AG04449 (cell line): ENCODE measurements at regions not wholly inside any gene's neighbourhood (a gene's known extent, or its start where the extent isn't known, plus 50 kb on each side); places are given as distances from the start of the nearest gene placed in this dataset.

Source experiments
- CTCF ChIA-PET: fragments of 350-600 bp; formaldehyde crosslinking; extraction: SDS; loops from one replicate; lab custom pipeline; 2021; ENCODE audit warnings: antibody characterized with exemption; lab: Yijun Ruan, JAX
- POLR2A ChIA-PET: fragments of 400-600, 350-600 bp; formaldehyde crosslinking; extraction: SDS; loops from one replicate; lab custom pipeline; 2020; ENCODE audit warnings: antibody characterized with exemption, inconsistent platforms; lab: Yijun Ruan, JAX
- DNase-seq: peaks from one replicate; pipeline ENCODE4 v3.0.0-alpha.2; 2010; ENCODE audit warnings: low read depth, low spot score
- H3K4me3 ChIP-seq: 2 replicates; pipeline ENCODE4 v1.5.1; 2011; ENCODE audit warnings: low read depth, mild to moderate bottlenecking, control low read depth, low read length
- TF ChIP-seq, protein P1 (sequence below): IDR thresholded peaks from one replicate; pipeline ENCODE4 v1.5.1; 2011; ENCODE audit warnings: mild to moderate bottlenecking, moderate library complexity, low read length, control low read depth, inconsistent platforms; ENCODE audit not compliant: insufficient read depth; ENCODE audit errors: missing control alignments

GRCh38 chr3:150148227-150148626, 177.5 kb upstream of the PFN2 start:
- POLR2A ChIA-PET = interaction anchor here (0.6 to 3.1 kb wide), 4 partner anchors 30 to 177 kb away, joined by 3 to 16 read pairs (median 6); partner anchors contain the start of gene PFN2
- no peak overlapping the region for H3K4me3 ChIP-seq
- CTCF ChIA-PET = interaction anchor here (1.0 to 3.7 kb wide), 6 partner anchors 12 to 212 kb away, joined by 3 to 19 read pairs (median 4); no protein-coding TSS in a partner anchor
- TF ChIP-seq, protein P1, sequence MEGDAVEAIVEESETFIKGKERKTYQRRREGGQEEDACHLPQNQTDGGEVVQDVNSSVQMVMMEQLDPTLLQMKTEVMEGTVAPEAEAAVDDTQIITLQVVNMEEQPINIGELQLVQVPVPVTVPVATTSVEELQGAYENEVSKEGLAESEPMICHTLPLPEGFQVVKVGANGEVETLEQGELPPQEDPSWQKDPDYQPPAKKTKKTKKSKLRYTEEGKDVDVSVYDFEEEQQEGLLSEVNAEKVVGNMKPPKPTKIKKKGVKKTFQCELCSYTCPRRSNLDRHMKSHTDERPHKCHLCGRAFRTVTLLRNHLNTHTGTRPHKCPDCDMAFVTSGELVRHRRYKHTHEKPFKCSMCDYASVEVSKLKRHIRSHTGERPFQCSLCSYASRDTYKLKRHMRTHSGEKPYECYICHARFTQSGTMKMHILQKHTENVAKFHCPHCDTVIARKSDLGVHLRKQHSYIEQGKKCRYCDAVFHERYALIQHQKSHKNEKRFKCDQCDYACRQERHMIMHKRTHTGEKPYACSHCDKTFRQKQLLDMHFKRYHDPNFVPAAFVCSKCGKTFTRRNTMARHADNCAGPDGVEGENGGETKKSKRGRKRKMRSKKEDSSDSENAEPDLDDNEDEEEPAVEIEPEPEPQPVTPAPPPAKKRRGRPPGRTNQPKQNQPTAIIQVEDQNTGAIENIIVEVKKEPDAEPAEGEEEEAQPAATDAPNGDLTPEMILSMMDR = no peak
- DNase-seq = no peak

DNA sequence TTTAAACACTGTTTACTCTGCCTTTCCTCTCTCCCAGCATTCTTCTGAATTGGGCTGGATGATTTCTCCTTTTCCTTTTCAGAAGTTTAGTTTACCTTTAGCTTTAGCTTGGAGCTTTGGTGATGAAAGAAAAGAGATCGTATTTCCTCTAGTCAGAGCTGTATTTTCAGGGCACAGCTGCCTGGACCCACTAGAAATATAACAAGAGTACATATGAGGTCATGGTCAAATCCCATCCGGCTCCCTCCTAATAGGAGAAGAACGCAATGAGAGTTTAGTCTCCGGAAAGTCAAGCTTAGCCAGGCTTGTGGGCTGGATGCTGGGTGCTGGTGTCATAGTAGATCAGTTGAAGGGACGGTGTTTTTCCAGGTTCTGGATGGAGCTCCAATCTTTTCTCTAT, 177.1 kb upstream of the PFN2 start:
- DNase-seq = no peak
- TF ChIP-seq, protein P1 = no peak
- CTCF ChIA-PET = interaction anchor here (1.0 to 3.7 kb wide), 4 partner anchors 31 to 181 kb away, joined by 3 to 19 read pairs (median 10); no protein-coding TSS in a partner anchor
- peak overlapping the region; percentile 13; the same call in 1 of the 2 replicates for H3K4me3 ChIP-seq
- POLR2A ChIA-PET = interaction anchor here (0.5 to 3.1 kb wide), 7 partner anchors 18 to 224 kb away, joined by 3 to 16 read pairs (median 3); partner anchors contain the start of gene PFN2

DNA sequence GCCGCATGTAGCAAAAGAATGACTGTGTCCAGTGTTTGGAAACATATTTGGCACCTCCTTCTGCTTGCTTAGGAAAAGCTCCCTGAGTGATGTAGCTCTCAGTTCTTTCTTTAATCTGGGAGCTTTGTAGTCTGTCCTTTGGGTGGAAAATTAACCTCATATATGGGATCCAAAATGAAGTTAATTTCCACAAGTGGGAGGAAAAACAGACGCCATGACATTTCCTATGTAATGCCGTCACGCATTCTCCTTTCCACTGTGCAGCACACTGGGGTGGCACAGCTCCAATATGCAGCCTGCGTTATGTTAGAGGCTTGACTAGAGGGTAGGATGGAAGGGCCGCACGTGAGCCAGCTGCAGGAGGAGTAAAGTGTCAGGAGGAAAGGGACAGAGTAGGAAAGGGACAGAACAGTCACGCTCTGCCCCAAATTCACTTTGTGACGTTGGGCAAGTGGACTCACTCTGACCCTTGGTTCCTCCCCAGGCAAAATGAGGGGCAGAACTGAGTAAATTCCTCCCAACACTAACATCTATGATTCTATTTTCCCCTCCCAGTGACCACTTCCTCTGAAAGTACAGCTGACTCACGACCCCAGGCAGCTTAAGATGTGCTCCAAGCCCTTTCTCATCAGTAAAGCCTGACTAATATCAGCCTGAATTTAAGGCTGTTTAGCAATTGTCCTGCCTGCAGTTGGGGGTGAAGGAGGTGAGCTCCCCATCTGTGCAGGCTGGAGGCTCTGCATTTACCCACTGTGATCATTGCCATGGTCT, 176.5 kb upstream of the PFN2 start:
- ChIA-PET CTCF (interaction anchor here (1.0 to 3.7 kb wide), 5 partner anchors 30 to 180 kb away, joined by 3 to 19 read pairs (median 5); no protein-coding TSS in a partner anchor), POLR2A (interaction anchor here (0.5 to 3.1 kb wide), 6 partner anchors 18 to 225 kb away, joined by 3 to 16 read pairs (median 3); partner anchors contain the start of gene PFN2)
- TF ChIP-seq, protein P1 = no peak
- peak overlapping the region; percentile 13; the same call in 1 of the 2 replicates for H3K4me3 ChIP-seq
- peak; percentile 69 for DNase-seq

GRCh38 chr3:150145659-150146058, 175.0 kb upstream of the PFN2 start:
- H3K4me3 ChIP-seq = no peak overlapping the region
- TF ChIP-seq, protein P1 = no peak
- no peak for DNase-seq
- ChIA-PET CTCF (interaction anchor here (1.3 to 3.7 kb wide), 3 partner anchors 33 to 179 kb away, joined by 5 to 19 read pairs (median 16); no protein-coding TSS in a partner anchor), POLR2A (no interaction called here)

DNA sequence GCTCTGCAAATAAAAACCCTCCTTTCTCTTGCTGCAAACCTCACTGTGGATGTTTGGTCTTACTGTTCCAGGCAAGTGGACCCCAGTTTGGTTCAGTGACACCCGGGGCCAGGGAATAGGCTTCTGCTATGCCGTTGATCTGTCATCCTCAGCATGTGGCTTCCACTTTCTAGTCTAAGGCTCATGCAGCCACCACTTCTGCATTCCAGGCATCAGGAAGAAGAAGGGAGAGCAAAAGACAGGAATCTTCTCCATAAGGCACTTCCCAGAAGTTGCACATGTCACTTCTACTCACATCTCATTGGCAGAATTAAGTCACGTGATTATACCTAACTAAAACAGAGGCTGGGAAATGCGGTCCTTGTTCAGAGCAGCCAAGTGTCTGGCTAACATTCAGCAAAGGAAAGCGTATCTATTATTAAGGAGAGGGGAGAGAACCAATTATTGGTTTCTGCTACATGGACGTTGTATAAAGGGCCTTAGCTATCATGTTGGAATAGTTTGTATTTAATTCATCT, 173.6 kb upstream of the PFN2 start:
- TF ChIP-seq, protein P1 = no peak
- no peak overlapping the region for H3K4me3 ChIP-seq
- DNase-seq = no peak
- POLR2A ChIA-PET = no interaction called here
- CTCF ChIA-PET = no interaction called here

GRCh38 chr3:150142936-150143335, 172.2 kb upstream of the PFN2 start:
- CTCF ChIA-PET = no interaction called here
- TF ChIP-seq, protein P1 = no peak
- POLR2A ChIA-PET = no interaction called here
- no peak for DNase-seq
- H3K4me3 ChIP-seq = no peak overlapping the region
